ENCODE measurements at regions not wholly inside any gene's neighbourhood (a gene's known extent, or its start where the extent isn't known, plus 50 kb on each side); places are given as distances from the start of the nearest gene placed in this dataset.

DNA sequence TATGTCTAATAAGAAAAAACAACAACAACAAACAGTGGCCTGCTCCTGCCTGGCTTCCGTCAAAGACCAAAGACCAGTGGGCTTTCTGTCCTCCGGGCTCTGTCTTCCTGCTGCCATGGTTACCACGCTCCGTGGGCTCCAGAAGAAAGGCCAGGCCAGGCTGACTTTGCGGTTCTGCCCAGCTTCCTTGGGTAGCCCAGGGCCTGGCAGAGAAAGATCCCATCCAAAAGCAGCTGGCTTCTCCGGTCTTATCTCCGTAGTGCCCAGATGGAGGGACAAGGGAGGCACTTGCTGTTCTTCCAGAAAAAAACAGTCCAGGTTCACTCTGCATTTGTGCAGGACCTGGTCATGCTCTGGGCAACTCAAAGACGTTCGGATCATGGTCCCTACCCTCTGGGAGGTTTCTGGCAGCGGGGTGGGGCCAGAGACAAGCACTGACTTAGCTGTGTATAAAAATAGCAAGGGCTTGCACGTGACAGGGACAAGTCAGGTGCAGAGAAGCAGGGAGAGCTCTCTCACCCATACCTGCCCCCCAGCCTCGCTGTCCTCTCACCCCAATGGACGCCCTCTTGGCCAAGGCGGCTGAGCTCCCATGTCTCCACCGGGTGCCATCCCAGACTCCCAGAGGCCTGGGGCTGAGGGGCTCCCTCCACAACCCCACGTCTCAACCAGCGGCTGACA is 212.2 kb downstream of the C9orf50 start:
- TF ChIP-seq, protein P1, sequence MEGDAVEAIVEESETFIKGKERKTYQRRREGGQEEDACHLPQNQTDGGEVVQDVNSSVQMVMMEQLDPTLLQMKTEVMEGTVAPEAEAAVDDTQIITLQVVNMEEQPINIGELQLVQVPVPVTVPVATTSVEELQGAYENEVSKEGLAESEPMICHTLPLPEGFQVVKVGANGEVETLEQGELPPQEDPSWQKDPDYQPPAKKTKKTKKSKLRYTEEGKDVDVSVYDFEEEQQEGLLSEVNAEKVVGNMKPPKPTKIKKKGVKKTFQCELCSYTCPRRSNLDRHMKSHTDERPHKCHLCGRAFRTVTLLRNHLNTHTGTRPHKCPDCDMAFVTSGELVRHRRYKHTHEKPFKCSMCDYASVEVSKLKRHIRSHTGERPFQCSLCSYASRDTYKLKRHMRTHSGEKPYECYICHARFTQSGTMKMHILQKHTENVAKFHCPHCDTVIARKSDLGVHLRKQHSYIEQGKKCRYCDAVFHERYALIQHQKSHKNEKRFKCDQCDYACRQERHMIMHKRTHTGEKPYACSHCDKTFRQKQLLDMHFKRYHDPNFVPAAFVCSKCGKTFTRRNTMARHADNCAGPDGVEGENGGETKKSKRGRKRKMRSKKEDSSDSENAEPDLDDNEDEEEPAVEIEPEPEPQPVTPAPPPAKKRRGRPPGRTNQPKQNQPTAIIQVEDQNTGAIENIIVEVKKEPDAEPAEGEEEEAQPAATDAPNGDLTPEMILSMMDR (IDR thresholded peaks at IDR 0.05; ENCODE audit: low read depth, low read length): no peak
- no peak for TF ChIP-seq EZH2phosphoT487 (IDR thresholded peaks at IDR 0.05; ENCODE audit: low read depth)
